ENCODE measurements at regions not wholly inside any gene's neighbourhood (a gene's known extent, or its start where the extent isn't known, plus 50 kb on each side); places are given as distances from the start of the nearest gene placed in this dataset.
"Not testable (repeated sequence)": the region's sequence is repeated elsewhere in the genome, so short reads cannot be mapped to it uniquely, and the experiment has no call there.

DNA sequence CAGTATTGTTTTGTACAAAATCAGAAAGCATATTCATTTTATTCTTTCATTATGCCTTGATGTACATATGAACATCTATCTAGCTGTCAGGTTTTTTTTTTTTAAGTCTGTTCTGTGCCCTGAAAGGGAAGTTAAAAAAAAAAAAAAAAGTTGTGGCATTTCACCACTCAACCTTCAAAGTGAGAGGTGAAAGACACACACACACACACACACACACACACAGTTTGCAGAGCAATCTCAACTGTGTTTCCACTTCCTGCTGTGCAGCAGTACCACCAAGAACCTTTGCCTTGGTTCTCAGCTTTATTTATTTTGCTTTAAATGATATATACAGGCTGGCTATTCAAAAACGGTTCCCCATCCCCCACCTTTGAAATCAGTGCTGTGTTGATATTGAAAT is 955.6 kb downstream of the GATA3 start:
- FAIRE-seq = no peak

DNA sequence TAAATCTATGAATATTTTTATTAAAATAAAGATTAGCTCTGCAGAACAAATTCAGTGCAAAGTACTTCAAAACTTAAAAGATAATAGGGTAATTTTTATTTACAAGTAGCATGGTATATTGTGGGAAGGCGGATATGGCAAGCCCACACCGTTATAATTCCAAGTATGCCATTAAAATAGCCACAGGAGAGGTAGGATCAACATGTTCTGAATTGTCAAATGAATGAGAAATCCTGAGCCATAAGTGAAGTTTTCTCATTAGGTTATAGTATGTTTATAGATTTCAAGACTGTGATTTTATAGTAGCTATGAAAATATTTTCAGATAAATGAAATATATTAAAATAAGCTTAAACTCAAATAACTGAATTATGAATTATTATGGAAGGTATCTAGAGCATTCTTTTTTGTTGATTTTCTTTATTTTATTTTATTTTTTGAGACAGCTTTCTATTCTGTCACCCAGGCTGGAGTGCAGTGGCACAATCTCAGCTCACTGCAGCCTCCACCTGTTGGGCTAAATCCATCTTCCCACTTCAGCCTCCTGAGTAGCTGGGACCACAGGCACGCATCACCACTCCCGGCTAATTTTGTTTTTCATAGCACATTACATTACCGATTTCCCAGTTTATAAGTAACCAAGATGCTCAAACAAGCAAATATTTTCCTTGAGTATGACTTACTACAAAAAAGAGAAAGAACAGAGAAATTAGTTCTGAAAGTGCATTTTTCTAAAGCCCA is 956.6 kb downstream of the GATA3 start:
- FAIRE-seq = no peak

DNA sequence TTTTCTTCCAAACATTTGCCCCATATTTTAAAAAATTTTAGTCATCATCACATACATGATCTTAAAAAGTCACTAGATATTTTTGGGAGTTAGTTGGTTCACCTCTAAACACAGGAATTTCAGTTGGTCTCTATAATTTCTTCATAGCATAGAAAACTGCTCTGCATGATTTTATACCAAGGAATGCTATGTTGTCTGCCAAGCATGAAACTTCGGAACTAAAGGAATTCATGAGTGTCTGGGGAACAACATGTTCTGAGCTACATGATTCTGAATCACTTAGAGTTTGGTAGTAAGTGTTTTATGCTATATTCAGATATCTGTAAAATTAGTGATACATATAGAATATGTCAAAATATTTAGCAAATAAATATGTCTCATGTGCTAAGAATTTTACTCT is 957.8 kb downstream of the GATA3 start:
- FAIRE-seq = no peak

DNA sequence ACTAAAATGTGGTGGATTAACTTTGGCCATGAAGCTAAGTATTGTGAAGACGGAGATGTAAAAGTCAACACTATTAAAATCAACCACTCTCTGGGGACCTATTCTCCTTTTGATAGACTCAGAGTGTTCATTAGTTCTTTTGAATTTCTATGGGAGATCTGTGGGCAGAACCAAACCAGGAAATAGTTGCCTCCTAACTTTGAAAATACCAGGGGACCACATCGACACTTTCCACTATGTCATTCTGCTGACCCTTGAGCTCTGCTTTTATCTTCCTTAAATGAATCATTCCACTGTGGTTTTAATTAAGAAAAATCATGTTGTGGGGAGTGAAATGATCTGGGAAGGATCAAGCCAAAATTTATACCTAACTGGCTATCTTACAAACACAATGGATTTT is 960.5 kb downstream of the GATA3 start:
- FAIRE-seq = peak; percentile 31

DNA sequence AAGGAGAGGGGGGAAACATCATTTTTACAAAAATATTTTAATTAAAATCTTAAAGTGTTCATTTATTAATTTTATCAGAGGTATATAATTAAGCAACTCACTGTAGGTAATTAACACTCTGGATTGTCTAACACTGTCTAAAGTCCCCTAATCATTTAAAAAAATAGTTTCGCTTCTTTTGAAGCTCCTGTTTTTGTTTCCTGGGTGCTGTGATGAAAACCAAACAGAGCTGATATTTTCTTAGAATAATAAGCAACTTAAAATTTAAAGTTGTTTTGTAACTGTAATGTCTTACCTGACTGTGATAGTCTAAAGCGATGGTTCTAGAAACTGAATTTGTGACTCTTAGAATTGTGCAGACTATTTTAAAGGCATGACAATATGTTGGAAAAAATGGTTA is 961.0 kb downstream of the GATA3 start:
- FAIRE-seq = no peak

DNA sequence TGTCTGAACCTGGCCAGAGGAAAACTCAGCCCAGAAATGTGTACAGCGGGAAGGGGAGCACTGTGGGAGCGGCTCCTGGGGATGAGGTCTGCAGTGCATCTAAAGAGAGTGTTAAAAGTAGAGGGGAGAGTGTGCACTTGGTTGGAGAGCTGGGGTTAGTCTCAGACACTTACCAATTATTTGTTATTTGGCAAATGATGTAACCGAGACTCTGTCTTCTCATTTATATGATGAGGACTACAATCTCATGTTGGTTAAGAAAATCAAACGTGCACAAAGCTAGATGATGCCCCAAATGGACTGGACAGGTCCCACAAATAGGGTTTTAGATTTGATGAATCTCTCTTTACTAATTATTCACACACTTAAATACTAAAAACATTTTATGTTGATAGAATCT is 962.4 kb downstream of the GATA3 start:
- FAIRE-seq = no peak

DNA sequence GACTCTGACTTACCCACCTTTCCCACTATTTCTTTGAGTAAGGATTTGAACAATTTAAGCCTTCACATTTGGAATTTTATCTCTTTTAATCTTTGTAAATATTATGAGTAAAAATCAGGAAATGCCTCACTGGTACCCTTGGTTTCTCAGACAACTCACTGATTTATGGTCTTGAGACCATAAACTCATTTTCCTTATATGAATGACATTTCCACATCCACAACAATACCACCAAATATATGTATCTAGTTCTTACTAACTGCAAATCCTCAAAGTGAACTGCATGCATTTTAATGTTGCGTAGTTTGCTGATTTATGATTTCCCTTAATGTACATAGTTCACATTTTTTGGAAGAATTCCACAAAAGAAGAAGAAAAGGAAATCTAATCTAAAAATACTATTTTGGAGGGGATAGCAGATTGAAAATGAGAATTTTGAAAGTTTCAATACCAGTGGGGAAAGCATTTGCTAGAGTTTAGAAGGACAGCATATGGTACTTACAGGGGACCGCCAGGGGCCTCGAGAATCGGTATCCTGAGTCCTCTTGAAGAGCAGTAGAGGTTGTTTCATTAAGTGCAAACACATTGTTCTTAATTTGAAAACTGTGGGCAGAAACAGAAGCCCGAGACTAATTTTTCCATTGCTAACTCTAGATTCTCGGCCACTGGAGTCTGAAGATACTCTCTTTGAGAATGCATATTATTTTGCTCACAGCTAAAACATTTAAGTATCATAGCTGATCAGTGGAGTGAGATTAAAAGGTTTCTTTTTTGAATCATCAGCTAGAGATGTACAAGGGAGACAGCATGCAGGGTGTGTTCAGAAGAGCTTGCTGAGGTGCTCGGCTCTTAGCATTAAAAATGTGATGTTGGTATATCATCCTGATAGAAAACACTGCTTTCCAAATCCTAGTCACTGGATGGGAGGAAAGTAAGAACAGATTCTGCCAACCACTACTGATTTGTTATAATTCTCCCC is 964.0 kb downstream of the GATA3 start:
- FAIRE-seq = no peak

DNA sequence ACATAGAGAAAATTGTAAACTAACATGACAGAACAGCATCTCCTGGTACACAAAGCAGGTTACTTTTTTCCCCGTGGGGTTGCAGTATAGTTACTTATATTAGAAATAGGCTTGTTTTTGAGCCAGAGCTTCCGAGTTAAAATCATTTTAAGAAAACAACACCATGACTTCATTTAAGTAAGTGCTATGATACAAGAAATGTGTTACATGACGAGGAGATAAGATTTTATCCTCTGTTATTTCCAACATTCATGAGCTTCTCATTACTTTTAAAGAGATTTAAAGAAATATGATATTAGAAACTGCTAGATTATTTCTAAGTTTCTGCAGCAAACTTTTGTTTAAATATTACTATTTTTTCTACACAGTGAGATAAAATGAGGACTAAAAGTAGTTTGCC is 968.7 kb downstream of the GATA3 start:
- FAIRE-seq = no peak

DNA sequence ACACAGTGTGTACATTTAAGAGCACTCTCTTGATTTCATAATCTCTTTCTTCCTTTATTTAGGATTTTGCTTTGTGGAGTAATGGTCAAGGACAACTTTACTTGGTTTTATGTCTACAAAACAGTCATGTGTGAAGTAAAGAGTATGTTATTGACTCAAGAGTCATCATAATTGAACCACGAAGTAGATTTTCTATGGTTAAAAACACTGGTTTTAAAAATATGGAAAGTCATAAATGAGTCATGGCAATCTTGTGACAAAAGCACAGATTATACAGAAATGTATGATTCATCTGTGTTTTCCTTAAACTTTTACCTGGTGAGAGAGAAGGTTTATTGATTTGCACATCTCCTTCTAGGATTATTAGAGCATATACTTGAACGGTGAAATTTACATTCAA is 969.7 kb downstream of the GATA3 start:
- no peak for FAIRE-seq

DNA sequence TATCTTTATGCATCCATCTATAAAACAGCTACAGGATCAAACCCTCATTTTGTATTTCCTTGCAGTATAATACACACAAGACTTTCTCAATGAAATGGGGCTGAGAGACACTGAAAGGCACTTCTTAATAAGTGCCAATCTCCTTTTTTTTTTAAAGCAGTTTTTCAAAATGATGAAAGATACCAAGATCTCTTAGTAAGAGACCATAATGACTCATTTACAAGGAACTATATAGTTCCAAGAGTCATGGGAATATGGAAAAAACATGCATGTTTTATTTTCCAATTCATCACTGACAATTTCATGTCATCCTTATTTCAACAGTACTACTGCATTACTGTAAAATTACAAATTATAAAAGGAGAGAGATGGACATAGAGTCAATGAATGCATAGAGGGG is 973.7 kb downstream of the GATA3 start:
- FAIRE-seq = no peak

DNA sequence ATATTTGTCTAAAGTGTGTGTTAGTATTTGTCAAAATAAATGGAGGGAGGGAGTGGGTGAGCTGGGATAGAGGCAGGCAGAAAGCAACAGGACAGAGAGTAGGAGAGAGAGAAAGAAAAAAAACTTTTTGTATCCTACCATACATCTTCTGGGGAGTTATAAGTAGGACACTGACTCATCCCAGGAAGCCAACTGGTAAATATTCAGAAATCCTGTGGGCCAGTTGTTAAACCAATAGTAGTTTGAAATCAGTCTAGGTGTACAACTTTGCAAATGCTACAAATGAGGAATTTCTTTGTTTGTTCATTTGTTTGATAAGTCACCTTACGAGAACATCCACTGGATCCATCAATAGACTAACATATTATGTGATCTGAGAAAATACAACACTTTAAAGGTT is 980.9 kb downstream of the GATA3 start:
- no peak for FAIRE-seq

DNA sequence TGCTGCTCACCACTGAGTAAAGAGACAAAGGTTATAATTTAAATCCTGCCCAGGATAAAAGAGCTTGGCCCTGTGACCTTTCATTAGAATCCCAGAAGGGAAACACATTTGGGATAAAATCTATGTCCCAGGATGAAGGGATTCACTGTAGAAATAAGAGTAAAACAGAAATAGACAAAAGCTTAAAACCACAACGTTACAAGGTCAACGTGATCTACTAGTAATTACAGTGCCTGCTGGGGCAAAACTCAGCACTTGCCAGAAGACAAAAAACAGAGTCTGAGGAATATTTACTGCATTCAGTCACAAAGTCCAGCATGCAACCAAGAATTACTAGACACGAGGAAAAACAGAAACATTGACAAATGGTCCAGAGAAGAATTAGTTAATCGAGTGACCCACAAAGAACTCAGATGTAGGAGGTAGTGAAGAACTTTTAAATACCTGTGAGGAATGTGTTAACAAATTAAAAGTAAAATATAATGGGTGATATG is 982.3 kb downstream of the GATA3 start:
- FAIRE-seq = no peak

DNA sequence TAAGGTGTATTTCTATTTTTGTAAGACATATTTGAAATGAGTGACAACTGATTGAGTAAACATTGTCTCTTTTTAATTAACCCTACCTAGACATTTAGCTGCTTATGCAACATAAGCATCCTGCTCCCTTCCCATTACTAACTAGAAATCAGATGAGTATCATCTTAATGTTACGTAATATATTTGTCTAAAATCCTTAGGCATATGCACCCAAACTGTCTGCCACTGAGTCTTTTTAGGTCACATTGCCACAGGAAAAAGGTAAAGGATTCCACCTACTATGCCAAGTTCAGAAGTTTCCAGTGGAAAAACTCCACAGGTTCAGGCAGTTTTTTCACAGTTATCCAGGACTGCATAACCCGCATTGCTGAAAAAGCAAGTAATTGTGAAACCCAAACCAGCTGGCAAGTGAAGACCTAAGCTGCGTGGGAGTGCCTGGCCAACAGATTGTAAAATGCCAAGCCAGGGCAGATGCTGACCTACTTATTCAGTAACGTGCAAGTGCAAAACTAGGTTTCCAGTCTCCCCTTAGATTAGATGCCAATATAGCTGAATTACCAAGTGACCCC is 983.7 kb downstream of the GATA3 start:
- FAIRE-seq = no peak

DNA sequence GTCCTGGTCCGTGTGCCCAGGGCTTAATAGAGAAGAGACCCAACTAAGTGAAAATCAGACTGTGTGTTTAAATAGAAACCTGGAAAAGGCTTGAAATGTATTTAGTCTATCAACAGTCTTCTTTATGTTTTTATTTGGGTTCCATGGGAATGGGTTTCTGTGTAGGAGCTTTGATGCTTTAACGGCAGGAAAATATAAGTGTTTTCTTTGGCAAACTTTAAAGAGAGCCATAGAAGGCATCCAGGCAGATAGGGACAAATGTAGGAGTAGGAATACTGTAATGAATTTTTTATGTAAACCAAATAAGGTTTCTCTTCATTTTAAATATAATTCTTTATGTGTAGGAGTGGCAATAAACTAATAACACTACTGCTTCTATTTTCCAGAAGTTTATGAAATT is 989.0 kb downstream of the GATA3 start:
- FAIRE-seq = no peak

DNA sequence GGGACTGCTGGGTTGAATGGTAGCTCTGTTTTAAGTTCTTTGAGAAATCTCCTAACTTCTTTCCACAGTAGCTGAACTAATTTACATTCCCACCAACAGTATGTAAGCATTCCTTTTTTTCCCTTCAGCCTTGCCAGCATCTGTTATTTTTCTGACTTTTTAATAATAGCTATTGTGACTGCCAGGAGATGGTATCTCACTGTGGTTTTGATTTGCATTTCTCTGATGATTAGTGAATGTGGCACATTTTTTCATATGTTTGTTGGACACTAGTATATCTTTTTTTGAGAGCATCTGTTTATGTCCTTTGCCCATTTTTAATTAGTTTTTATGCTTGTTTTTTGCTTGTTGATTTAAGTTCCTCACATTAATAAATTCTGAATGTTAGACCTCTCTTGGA is 990.8 kb downstream of the GATA3 start:
- no peak for FAIRE-seq

DNA sequence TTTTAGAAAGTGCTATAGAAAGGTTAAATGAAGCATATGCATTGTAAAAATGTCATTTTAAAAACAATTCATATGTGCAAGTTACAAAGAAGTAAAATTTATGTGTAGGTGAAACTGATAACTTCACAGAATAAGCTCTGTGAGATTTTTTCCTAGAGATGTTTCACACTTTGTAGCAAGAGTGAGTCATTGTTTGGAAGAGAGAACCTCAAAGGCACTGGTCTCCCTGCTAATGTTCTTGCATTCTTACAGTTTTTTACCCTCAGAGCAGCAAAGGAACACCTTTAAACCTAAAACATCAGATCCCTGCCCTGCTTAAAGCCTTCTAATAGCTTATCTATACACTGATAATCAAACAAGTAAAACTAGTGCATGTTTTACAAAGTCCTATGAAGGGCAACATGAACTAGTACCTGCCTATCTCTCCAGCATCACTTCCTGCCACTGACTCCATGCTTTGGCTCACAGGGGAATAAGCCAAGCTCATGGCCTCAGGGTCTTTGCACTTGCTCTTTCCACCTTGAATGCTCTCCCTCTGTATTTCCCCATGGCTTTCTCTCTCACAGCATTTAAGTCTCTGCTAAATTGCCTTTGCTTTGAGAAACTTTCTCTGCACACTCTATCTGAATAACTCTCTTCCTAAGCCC is 997.0 kb downstream of the GATA3 start:
- no peak for FAIRE-seq

DNA sequence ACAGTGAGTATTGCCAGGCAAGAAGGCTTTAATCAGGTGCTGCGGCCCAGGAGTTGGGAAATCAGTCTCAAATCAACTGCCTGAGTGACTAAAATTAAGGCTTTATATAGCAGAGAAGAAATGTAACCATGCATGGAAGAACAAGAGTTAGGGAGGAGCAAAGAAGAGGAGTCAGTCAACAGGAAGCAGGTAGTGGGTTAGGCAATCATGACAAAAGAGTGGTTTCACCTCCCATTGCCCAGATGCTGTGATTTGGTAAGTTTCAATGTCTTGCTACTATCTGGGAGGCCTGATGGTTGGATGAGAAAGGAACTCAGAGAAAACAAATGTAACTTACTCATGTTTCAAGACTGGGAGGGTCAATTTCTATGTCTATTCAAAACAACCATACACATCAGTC is 998.3 kb downstream of the GATA3 start:
- FAIRE-seq = no peak

DNA sequence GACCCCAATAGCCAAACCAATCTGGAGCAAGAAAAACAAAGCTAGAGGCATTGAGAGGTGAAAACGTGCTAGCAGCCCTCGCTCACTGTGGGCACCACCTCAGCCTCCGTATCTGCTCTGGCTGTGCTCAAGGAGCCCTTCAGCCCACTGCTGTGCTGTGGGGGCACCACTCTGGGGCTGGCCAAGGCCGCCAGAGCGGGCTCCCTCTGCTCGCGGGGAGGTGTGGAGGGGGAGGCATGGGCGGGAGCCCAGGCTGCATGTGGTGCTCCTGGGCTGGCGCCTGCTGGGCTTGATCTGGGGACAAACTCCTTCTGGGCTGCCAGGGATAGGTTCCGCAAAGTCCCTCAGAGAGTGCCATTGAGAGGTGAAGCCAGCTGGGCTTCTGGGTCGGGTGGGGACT is 1002.0 kb downstream of the GATA3 start:
- FAIRE-seq = no peak

DNA sequence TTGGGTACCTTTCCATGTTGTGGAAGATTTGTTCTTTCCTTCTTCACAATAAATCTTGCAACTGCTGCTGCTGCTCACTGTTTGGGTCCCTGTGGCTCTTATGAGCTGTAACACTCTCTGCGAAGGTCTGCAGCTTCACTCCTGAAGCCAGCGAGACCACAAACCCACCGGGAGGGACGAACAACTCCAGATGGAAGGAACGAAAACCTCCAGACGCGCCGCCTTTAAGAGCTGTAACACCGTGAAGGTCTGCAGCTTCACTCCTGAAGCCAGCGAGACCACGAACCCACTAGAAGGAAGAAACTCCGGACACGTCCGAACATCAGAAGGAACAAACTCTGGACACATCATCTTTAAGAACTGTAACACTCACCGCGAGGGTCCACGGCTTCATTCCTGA is 1002.8 kb downstream of the GATA3 start:
- not testable (repeated sequence) for FAIRE-seq

DNA sequence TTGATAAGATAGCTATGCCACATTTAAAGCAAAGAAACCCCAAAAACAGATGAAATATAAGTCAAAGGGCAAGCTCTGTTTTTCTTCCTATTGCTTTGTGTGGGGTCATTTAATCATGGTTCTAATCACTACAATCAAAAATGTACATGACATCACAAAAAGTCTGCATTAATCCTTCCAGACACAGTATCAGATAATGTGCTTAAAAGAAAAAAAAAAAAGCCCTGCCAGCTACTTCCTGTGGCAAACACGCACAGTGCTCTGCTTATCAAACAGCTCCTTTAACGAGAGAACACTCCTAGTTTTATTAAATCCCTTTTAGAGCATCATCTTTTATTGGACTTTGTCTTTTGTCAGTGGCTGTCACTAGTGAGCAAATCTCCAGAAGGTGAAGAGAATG is 1005.8 kb downstream of the GATA3 start:
- no peak for FAIRE-seq

DNA sequence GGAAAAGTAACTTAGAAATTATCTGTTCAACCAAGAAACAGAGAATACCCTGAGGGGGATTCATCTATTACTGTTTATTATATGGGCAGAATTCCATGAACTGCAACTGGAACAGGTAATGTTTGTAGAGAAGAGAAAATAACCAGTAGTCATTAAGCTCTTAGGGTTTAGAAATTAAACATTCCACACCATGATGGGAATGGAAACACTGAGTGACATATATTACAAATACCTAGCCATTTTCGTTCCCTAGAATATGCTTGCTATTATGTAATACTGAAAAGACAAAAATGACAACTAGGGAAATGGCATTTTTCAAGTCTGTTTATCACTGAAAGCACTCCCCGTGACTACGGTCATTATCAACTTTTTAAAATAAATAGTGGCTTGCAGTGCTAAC is 1007.4 kb downstream of the GATA3 start:
- no peak for FAIRE-seq

DNA sequence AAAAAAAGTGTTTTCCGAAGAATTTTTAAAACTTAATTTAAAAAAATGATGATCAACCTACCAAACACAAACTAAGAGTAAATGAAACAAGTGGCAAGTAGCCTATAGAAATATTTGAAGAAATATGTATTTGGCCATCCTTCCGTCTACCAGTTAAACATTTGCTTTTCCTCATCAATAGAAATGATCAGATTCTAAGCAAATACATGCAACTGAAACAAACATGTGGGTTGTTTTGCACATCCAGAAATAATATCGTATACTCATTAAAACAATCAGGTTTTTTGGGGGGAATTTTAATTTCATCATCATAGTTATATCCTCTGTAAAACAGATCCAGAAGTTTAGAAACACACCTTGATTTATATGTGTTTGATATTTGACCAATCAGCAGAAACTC is 1011.7 kb downstream of the GATA3 start:
- FAIRE-seq = no peak

DNA sequence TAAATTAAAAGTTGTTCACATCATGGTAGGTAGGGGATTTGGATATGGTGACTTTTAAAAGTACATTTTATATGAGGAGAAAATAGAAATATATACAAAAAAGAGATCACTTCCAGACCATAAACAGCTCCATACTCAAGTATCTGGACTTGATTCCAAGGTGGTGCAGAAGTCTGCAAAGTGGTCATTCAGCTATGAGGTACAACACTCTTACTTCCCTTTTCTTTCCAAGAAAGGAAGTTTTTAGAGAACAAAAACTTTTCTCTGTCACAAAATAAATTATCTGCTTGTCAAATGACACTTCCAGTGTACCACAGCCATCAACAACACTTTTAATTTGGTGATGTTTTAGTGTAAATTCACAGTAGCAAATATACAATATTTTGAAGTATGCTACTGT is 1013.5 kb downstream of the GATA3 start:
- FAIRE-seq = no peak
